GM12878 (cell line): ENCODE measurements at regions not wholly inside any gene's neighbourhood (a gene's known extent, or its start where the extent isn't known, plus 50 kb on each side); places are given as distances from the start of the nearest gene placed in this dataset.

ENCODE experiments used
- ATAC-seq: fragments of 200-7000 bp; cut with Tn5 transposase; 3 replicates; pipeline ENCODE4 v1.9.1; 2020; ENCODE audit warnings: mild to moderate bottlenecking, moderate library complexity
- BruUV-seq: library from RNA; stranded (reverse); fragments of 400-500 nt; replicated peaks from 2 replicates; lab custom pipeline; 2021; lab: Mats Ljungman, UMichigan
- CTCF ChIA-PET: fragments of 300-600 bp; sonication (Branson Sonifier 250); formaldehyde crosslinking; extraction: SDS; loops from one replicate; lab custom pipeline; 2021; ENCODE audit warnings: inconsistent platforms; lab: Yijun Ruan, JAX
- POLR2A ChIA-PET: fragments of 350-600 bp; formaldehyde crosslinking; extraction: SDS; loops from one replicate; lab custom pipeline; 2021; ENCODE audit warnings: inconsistent platforms; lab: Charles Lee
- RAD21 ChIA-PET: fragments of 300-600 bp; sonication (Branson Sonifier 250); formaldehyde crosslinking; loops from one replicate; lab custom pipeline; 2023; ENCODE audit warnings: antibody characterized with exemption; ENCODE audit not compliant: unreplicated experiment; lab: Charles Lee
- SMC1A ChIA-PET: fragments of 300-600 bp; sonication (Branson Sonifier 250); formaldehyde crosslinking; loops from one replicate; lab custom pipeline; 2023; ENCODE audit not compliant: unreplicated experiment, uncharacterized antibody; lab: Charles Lee
- DNase-seq: peaks from one replicate; pipeline ENCODE4 v3.0.0-alpha.2; 2011; ENCODE audit warnings: low read depth, low spot score
- FAIRE-seq: peaks from 3 replicates; lab custom pipeline; 2011; peaks lifted over from hg19 to GRCh38; lab: Jason Lieb, UNC
- H2AFZ ChIP-seq: 2 replicates; pipeline ENCODE4 v1.6.0; 2011; ENCODE audit warnings: low read depth, low read length, control low read depth; ENCODE audit not compliant: control insufficient read depth
- H3K27ac ChIP-seq: 2 replicates; pipeline ENCODE4 v1.5.1; 2011; ENCODE audit warnings: control low read depth; ENCODE audit not compliant: control insufficient read depth, insufficient read depth
- H3K27me3 ChIP-seq, 2 experiments: replicated peaks in 1 of 2; 2 replicates each; pipeline versions ENCODE4 v1.6.0 to v1.6.1; 2011; ENCODE audit warnings: low read length in 1 of 2; ENCODE audit not compliant: control insufficient read depth in 2 of 2, insufficient read depth in 2 of 2
- H3K36me3 ChIP-seq, 2 experiments: 2 replicates each; pipeline ENCODE4 v1.5.1; 2011; ENCODE audit warnings: low read length in 1 of 2; ENCODE audit not compliant: control insufficient read depth in 2 of 2, insufficient read depth in 2 of 2
- H3K4me1 ChIP-seq: 2 replicates; pipeline ENCODE4 v1.6.1; 2011; ENCODE audit warnings: mild to moderate bottlenecking, low read length, moderate library complexity, mixed read lengths; ENCODE audit not compliant: control insufficient read depth, insufficient read depth
- H3K4me2 ChIP-seq: 2 replicates; pipeline ENCODE4 v1.6.0; 2011; ENCODE audit warnings: control low read depth; ENCODE audit not compliant: control insufficient read depth, insufficient read depth
- H3K4me3 ChIP-seq: fragments of 200-600 bp; sonication (generic); 2 replicates; pipeline ENCODE4 v1.5.1; 2016
- H3K79me2 ChIP-seq: 2 replicates; pipeline ENCODE4 v1.6.0; 2011; ENCODE audit warnings: low read length; ENCODE audit not compliant: control insufficient read depth, insufficient read depth
- H3K9ac ChIP-seq: 2 replicates; pipeline ENCODE4 v1.8.0; 2011; ENCODE audit warnings: low read length, control low read depth, mixed read lengths; ENCODE audit not compliant: control insufficient read depth, insufficient read depth
- H3K9me3 ChIP-seq: replicated peaks from 3 replicates; pipeline ENCODE4 v1.5.1; 2011; ENCODE audit warnings: mild to moderate bottlenecking, low read length; ENCODE audit not compliant: control insufficient read depth, insufficient read depth
- H4K20me1 ChIP-seq: 2 replicates; pipeline ENCODE4 v1.6.0; 2011; ENCODE audit not compliant: control insufficient read depth, insufficient read depth
- ATF7 ChIP-seq: fragments of 450-650 bp; IDR thresholded peaks from 2 replicates; pipeline ENCODE4 v1.6.1; 2016; ENCODE audit warnings: low read depth, mild to moderate bottlenecking
- CHD4 ChIP-seq: fragments of 200-600 bp; sonication (generic); IDR thresholded peaks from 2 replicates; pipeline ENCODE4 v1.6.1; 2016; ENCODE audit warnings: mild to moderate bottlenecking
- ESRRA ChIP-seq: IDR thresholded peaks from 2 replicates; pipeline ENCODE4 v1.6.1; 2012; ENCODE audit warnings: mild to moderate bottlenecking, low read length, improper control_type of control experiment
- GABPA ChIP-seq: IDR thresholded peaks from 2 replicates; pipeline ENCODE4 v1.6.1; 2014; ENCODE audit warnings: antibody characterized with exemption, low read depth, mild to moderate bottlenecking, inconsistent platforms
- GATAD2B ChIP-seq: fragments of 450-650 bp; conservative IDR thresholded peaks from 2 replicates; pipeline ENCODE4 v1.6.1; 2017; ENCODE audit warnings: low read depth, mild to moderate bottlenecking, moderate library complexity
- HCFC1 ChIP-seq: fragments of 150-350 bp; IDR thresholded peaks from 2 replicates; pipeline ENCODE4 v1.6.1; 2014; ENCODE audit warnings: low read length
- HDAC6 ChIP-seq: fragments of 200-600 bp; sonication (generic); IDR thresholded peaks from one replicate; pipeline ENCODE4 v1.8.0; 2017; ENCODE audit warnings: antibody characterized with exemption; ENCODE audit not compliant: unreplicated experiment
- IKZF2 ChIP-seq, 2 experiments: fragments of 450-650 bp; IDR thresholded peaks; 2 replicates each; pipeline ENCODE4 v1.6.1; 2017; ENCODE audit warnings: mild to moderate bottlenecking in 2 of 2, moderate library complexity in 2 of 2
- KAT2A ChIP-seq: conservative IDR thresholded peaks from 2 replicates; pipeline ENCODE4 v1.6.1; 2011; ENCODE audit warnings: low read depth, low read length; ENCODE audit not compliant: control insufficient read depth
- SMARCA5 ChIP-seq: fragments of 450-650 bp; IDR thresholded peaks from 2 replicates; pipeline ENCODE4 v1.6.1; 2017; ENCODE audit warnings: mild to moderate bottlenecking
- TCF12 ChIP-seq: IDR thresholded peaks from 2 replicates; pipeline ENCODE4 v1.6.1; 2011; ENCODE audit warnings: low read depth, mild to moderate bottlenecking, low read length
- ZNF207 ChIP-seq: fragments of 450-650 bp; IDR thresholded peaks from 2 replicates; pipeline ENCODE4 v1.6.1; 2014; ENCODE audit warnings: antibody characterized with exemption, mild to moderate bottlenecking, borderline replicate concordance
- ZNF274 ChIP-seq: IDR thresholded peaks from one replicate; pipeline ENCODE4 v1.8.0; 2011; ENCODE audit not compliant: insufficient read length, insufficient read depth
- WGBS: methylation state at CpG from one replicate; pipeline ENCODE4 v1.1.6; 2016; ENCODE audit warnings: low lambda C conversion rate; ENCODE audit not compliant: insufficient replicate concordance, insufficient coverage; ENCODE audit errors: missing lambda C conversion rate; 5-methylcytosine and 5-hydroxymethylcytosine counted together
- in situ Hi-C: fragments of 300-500 bp; cut with MboI; formaldehyde crosslinking; loops from 9 replicates; pipeline ENCODE4 v1.14.3; 2018; ENCODE audit warnings: mixed read lengths
- intact Hi-C: fragments of 100-400 bp; cut with micrococcal nuclease; formaldehyde crosslinking; loops from one replicate; pipeline ENCODE4 v1.14.2; 2022; ENCODE audit not compliant: unreplicated experiment
- TF ChIP-seq, protein P1 (sequence below): fragments of 450-650 bp; formaldehyde crosslinking; IDR thresholded peaks from 2 replicates; pipeline ENCODE4 v1.4.0; 2020; ENCODE audit warnings: mild to moderate bottlenecking, moderate library complexity
- TF ChIP-seq, protein P2 (sequence below): fragments of 450-650 bp; IDR thresholded peaks from 2 replicates; pipeline ENCODE4 v1.6.1; 2016; ENCODE audit warnings: mild to moderate bottlenecking

DNA sequence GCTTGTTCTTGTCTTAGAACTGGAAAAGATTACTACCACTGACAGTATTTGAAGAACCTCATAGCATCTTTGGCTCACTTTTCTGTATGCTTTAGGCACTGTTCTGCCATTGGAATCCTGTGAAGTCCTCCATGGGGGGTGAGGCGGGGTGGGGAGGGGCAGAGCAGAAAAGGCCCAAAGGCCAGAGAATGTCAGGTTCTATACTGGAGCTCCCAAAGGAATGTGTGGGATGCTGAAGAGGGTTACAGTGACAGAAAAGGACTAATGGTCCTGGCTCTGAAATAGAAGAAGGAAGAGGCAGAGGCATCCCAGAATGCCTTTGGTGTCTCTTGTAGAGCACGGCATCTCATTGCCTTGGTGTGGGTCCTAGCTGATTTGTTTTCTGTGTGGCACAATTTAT lies 141.9 kb downstream of the HAUS1 start:
- POLR2A ChIA-PET: interaction anchor here (0.6 kb wide), 2 partner anchors 65 to 377 kb away, joined by 3 to 4 read pairs; no protein-coding TSS in a partner anchor
- H3K27ac ChIP-seq: no peak overlapping the region
- ATAC-seq: no peak
- no peak for FAIRE-seq
- H4K20me1 ChIP-seq: no peaks in the 10 kb centered on the region
- peaks cover 14% of the 10 kb centered on the region for H3K79me2 ChIP-seq
- no peak for TF ChIP-seq GATAD2B
- no peak for TF ChIP-seq SMARCA5
- TF ChIP-seq, protein P1, sequence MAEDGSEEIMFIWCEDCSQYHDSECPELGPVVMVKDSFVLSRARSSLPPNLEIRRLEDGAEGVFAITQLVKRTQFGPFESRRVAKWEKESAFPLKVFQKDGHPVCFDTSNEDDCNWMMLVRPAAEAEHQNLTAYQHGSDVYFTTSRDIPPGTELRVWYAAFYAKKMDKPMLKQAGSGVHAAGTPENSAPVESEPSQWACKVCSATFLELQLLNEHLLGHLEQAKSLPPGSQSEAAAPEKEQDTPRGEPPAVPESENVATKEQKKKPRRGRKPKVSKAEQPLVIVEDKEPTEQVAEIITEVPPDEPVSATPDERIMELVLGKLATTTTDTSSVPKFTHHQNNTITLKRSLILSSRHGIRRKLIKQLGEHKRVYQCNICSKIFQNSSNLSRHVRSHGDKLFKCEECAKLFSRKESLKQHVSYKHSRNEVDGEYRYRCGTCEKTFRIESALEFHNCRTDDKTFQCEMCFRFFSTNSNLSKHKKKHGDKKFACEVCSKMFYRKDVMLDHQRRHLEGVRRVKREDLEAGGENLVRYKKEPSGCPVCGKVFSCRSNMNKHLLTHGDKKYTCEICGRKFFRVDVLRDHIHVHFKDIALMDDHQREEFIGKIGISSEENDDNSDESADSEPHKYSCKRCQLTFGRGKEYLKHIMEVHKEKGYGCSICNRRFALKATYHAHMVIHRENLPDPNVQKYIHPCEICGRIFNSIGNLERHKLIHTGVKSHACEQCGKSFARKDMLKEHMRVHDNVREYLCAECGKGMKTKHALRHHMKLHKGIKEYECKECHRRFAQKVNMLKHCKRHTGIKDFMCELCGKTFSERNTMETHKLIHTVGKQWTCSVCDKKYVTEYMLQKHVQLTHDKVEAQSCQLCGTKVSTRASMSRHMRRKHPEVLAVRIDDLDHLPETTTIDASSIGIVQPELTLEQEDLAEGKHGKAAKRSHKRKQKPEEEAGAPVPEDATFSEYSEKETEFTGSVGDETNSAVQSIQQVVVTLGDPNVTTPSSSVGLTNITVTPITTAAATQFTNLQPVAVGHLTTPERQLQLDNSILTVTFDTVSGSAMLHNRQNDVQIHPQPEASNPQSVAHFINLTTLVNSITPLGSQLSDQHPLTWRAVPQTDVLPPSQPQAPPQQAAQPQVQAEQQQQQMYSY (CRISPR knock-in tag): no peak
- TF ChIP-seq GABPA: no peak
- TF ChIP-seq KAT2A: no peak
- no peak for TF ChIP-seq HDAC6
- TF ChIP-seq ESRRA: no peak
- TF ChIP-seq CHD4: no peak
- TF ChIP-seq ZNF207: no peak
- TF ChIP-seq TCF12: no peak
- no peak for TF ChIP-seq ZNF274
- TF ChIP-seq IKZF2 (IDR thresholded peaks at IDR 0.05): no peak
- TF ChIP-seq, protein P2, sequence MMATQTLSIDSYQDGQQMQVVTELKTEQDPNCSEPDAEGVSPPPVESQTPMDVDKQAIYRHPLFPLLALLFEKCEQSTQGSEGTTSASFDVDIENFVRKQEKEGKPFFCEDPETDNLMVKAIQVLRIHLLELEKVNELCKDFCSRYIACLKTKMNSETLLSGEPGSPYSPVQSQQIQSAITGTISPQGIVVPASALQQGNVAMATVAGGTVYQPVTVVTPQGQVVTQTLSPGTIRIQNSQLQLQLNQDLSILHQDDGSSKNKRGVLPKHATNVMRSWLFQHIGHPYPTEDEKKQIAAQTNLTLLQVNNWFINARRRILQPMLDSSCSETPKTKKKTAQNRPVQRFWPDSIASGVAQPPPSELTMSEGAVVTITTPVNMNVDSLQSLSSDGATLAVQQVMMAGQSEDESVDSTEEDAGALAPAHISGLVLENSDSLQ: no peak
- TF ChIP-seq HCFC1: no peak
- TF ChIP-seq ATF7: no peak
- RAD21 ChIA-PET: no interaction called here
- H3K9ac ChIP-seq: no peak overlapping the region
- no peak overlapping the region for H3K4me2 ChIP-seq
- DNase-seq: no peak
- peaks cover 19% of the 10 kb centered on the region for H3K4me1 ChIP-seq
- 100% methylated on average over 2 of the region's 2 CpGs for WGBS
- H2AFZ ChIP-seq: no peak overlapping the region
- in situ Hi-C loops: no loop called here
- no peaks in the 10 kb centered on the region for H3K27me3 ChIP-seq
- no peaks in the 10 kb centered on the region for H3K9me3 ChIP-seq
- SMC1A ChIA-PET: no interaction called here
- intact Hi-C loops: no loop called here
- peaks cover 0 to 3% of the 10 kb centered on the region in 2 experiments; a peak in 2 of 4 replicates for H3K36me3 ChIP-seq
- CTCF ChIA-PET: interaction anchor here (0.6 kb wide), 1 partner anchor 9 kb away, joined by 4 read pairs; no protein-coding TSS in a partner anchor
- H3K4me3 ChIP-seq: no peak overlapping the region
- no TSS peak for BruUV-seq
